ENCODE measurements at regions not wholly inside any gene's neighbourhood (a gene's known extent, or its start where the extent isn't known, plus 50 kb on each side); places are given as distances from the start of the nearest gene placed in this dataset.

GRCh38 chr3:64815789-64816188 lies 128.0 kb upstream of the ADAMTS9 start:
- H3K9me3 ChIP-seq (ENCODE audit: control insufficient read depth, insufficient read depth, low read depth, low read length) = no peaks in the 10 kb centered on the region
- no peak overlapping the region for H3K4me3 ChIP-seq (ENCODE audit: low read depth, low read length)
- H3K36me3 ChIP-seq (ENCODE audit: control insufficient read depth in 2 of 2, insufficient read depth in 1 of 2, low read length in 2 of 2) = no peaks in the 10 kb centered on the region
- CTCF ChIA-PET = no interaction called here
- no peaks in the 10 kb centered on the region for H3K4me1 ChIP-seq (ENCODE audit: control insufficient read depth, insufficient read depth, low read length)
- no peak overlapping the region for H3K27ac ChIP-seq (ENCODE audit: extremely low read depth, low read depth, low read length)
- POLR2A ChIA-PET = interaction anchor here (0.7 kb wide), 1 partner anchor 256 kb away, joined by 4 read pairs; no protein-coding TSS in a partner anchor
- TF ChIP-seq ZNF692 (tag by site-specific recombination; IDR thresholded peaks at IDR 0.05) (no peak), ZNF514 (tag by site-specific recombination; IDR thresholded peaks at IDR 0.05) (no peak), ZNF157 (tag by site-specific recombination; IDR thresholded peaks at IDR 0.05) (no peak), ZNF174 (tag by site-specific recombination; IDR thresholded peaks at IDR 0.05) (no peak), ZBTB17 (tag by site-specific recombination; IDR thresholded peaks at IDR 0.05) (no peak), ZNF549 (tag by site-specific recombination; IDR thresholded peaks at IDR 0.05) (no peak), ZNF629 (tag by site-specific recombination; IDR thresholded peaks at IDR 0.05) (no peak), ZNF560 (tag by site-specific recombination; IDR thresholded peaks at IDR 0.05; ENCODE audit: borderline replicate concordance) (no peak), ZNF24 (tag by site-specific recombination; IDR thresholded peaks at IDR 0.05) (no peak), TRIM28 (IDR thresholded peaks at IDR 0.05; ENCODE audit: borderline replicate concordance, low read length) (no peak), ZNF366 (tag by site-specific recombination; conservative IDR thresholded peaks at IDR 0.05) (no peak), TCF7L2 (IDR thresholded peaks at IDR 0.05; ENCODE audit: borderline replicate concordance, low read depth, low read length) (no peak), GLIS1 (tag by site-specific recombination; IDR thresholded peaks at IDR 0.05) (no peak), ZNF426 (tag by site-specific recombination; IDR thresholded peaks at IDR 0.05) (no peak), INSM2 (tag by site-specific recombination; IDR thresholded peaks at IDR 0.05) (no peak), MEIS1 (CRISPR knock-in tag; IDR thresholded peaks at IDR 0.05; ENCODE audit: borderline replicate concordance) (no peak), ZNF843 (tag by site-specific recombination; IDR thresholded peaks at IDR 0.05) (no peak), ZNF555 (tag by site-specific recombination; conservative IDR thresholded peaks at IDR 0.05) (no peak)
- TF ChIP-seq, protein P1, sequence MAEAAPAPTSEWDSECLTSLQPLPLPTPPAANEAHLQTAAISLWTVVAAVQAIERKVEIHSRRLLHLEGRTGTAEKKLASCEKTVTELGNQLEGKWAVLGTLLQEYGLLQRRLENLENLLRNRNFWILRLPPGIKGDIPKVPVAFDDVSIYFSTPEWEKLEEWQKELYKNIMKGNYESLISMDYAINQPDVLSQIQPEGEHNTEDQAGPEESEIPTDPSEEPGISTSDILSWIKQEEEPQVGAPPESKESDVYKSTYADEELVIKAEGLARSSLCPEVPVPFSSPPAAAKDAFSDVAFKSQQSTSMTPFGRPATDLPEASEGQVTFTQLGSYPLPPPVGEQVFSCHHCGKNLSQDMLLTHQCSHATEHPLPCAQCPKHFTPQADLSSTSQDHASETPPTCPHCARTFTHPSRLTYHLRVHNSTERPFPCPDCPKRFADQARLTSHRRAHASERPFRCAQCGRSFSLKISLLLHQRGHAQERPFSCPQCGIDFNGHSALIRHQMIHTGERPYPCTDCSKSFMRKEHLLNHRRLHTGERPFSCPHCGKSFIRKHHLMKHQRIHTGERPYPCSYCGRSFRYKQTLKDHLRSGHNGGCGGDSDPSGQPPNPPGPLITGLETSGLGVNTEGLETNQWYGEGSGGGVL (tag by site-specific recombination; IDR thresholded peaks at IDR 0.05) = no peak

DNA sequence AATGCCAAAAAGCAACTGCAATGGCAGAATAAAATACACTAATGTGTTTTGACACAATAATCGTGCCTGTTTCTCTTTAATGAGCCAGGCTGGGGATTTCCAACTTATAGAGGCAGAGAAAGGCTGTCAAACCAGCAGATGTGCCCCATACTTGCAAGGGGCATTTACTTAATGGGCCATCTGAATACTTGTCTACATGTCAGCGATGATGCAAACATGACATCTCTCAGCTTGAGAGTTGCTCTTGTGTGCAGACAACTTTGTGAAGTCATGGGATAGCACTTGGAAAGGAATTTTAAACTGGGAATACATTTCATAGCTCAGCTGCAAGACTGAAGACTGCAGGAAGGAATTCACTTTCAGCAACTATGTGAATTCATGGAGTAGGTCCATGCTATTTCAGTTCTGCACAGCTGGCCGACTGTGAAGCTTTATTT lies 127.4 kb upstream of the ADAMTS9 start:
- no peaks in the 10 kb centered on the region for H3K9me3 ChIP-seq (ENCODE audit: control insufficient read depth, insufficient read depth, low read depth, low read length)
- H3K36me3 ChIP-seq (ENCODE audit: control insufficient read depth in 2 of 2, insufficient read depth in 1 of 2, low read length in 2 of 2) = no peaks in the 10 kb centered on the region
- no peak overlapping the region for H3K4me3 ChIP-seq (ENCODE audit: low read depth, low read length)
- no peak overlapping the region for H3K27ac ChIP-seq (ENCODE audit: extremely low read depth, low read depth, low read length)
- H3K4me1 ChIP-seq (ENCODE audit: control insufficient read depth, insufficient read depth, low read length) = no peaks in the 10 kb centered on the region
- ChIA-PET CTCF (no interaction called here), POLR2A (interaction anchor here (0.7 kb wide), 1 partner anchor 256 kb away, joined by 4 read pairs; no protein-coding TSS in a partner anchor)
- TF ChIP-seq ZNF214 (tag by site-specific recombination; IDR thresholded peaks at IDR 0.05; ENCODE audit: borderline replicate concordance) (no peak), ZNF792 (tag by site-specific recombination; IDR thresholded peaks at IDR 0.05) (no peak), KLF10 (tag by site-specific recombination; IDR thresholded peaks at IDR 0.05) (no peak), BCL11A (tag by site-specific recombination; IDR thresholded peaks at IDR 0.05; ENCODE audit: low read depth) (no peak), ZNF274 (IDR thresholded peaks at IDR 0.05; ENCODE audit: low read length) (no peak), ZNF274 (tag by site-specific recombination; IDR thresholded peaks at IDR 0.05; ENCODE audit: borderline replicate concordance) (no peak), ZNF776 (tag by site-specific recombination; IDR thresholded peaks at IDR 0.05; ENCODE audit: borderline replicate concordance) (no peak), ZNF791 (tag by site-specific recombination; IDR thresholded peaks at IDR 0.05) (no peak), ZFP41 (tag by site-specific recombination; IDR thresholded peaks at IDR 0.05; ENCODE audit: borderline replicate concordance) (no peak)
- TF ChIP-seq, protein P2, sequence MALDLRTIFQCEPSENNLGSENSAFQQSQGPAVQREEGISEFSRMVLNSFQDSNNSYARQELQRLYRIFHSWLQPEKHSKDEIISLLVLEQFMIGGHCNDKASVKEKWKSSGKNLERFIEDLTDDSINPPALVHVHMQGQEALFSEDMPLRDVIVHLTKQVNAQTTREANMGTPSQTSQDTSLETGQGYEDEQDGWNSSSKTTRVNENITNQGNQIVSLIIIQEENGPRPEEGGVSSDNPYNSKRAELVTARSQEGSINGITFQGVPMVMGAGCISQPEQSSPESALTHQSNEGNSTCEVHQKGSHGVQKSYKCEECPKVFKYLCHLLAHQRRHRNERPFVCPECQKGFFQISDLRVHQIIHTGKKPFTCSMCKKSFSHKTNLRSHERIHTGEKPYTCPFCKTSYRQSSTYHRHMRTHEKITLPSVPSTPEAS (tag by site-specific recombination; IDR thresholded peaks at IDR 0.05) = no peak
- TF ChIP-seq, protein P3, sequence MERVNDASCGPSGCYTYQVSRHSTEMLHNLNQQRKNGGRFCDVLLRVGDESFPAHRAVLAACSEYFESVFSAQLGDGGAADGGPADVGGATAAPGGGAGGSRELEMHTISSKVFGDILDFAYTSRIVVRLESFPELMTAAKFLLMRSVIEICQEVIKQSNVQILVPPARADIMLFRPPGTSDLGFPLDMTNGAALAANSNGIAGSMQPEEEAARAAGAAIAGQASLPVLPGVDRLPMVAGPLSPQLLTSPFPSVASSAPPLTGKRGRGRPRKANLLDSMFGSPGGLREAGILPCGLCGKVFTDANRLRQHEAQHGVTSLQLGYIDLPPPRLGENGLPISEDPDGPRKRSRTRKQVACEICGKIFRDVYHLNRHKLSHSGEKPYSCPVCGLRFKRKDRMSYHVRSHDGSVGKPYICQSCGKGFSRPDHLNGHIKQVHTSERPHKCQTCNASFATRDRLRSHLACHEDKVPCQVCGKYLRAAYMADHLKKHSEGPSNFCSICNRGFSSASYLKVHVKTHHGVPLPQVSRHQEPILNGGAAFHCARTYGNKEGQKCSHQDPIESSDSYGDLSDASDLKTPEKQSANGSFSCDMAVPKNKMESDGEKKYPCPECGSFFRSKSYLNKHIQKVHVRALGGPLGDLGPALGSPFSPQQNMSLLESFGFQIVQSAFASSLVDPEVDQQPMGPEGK (tag by site-specific recombination; IDR thresholded peaks at IDR 0.05) = no peak

Measured in HEK293 (cell line).